SU-DHL-6 (cell line): ENCODE measurements at regions not wholly inside any gene's neighbourhood (a gene's known extent, or its start where the extent isn't known, plus 50 kb on each side); places are given as distances from the start of the nearest gene placed in this dataset.

Experiments
- H2AFZ ChIP-seq: fragments of 200-600 bp; sonication (generic); 2 replicates; pipeline ENCODE4 v1.6.1; 2014; ENCODE audit warnings: low read depth, mild to moderate bottlenecking, moderate library complexity, mixed read lengths, antibody characterized with exemption, low read length; ENCODE audit not compliant: severe bottlenecking
- H3F3A ChIP-seq: fragments of 200-600 bp; shearing (Covaris generic); 2 replicates; pipeline ENCODE4 v1.6.0; 2016; ENCODE audit warnings: antibody characterized with exemption, mild to moderate bottlenecking; ENCODE audit not compliant: insufficient read depth
- H3K27ac ChIP-seq: fragments of 200-600 bp; sonication (generic); 2 replicates; pipeline ENCODE4 v1.5.1; 2016; ENCODE audit warnings: low read depth, mild to moderate bottlenecking, low read length, moderate library complexity, mixed read lengths
- H3K27me3 ChIP-seq: fragments of 200-600 bp; sonication (generic), shearing (Covaris generic); 2 replicates; pipeline ENCODE4 v1.6.0; 2014; ENCODE audit warnings: mild to moderate bottlenecking, low read length
- H3K36me3 ChIP-seq: fragments of 200-600 bp; sonication (generic); 2 replicates; pipeline ENCODE4 v1.6.1; 2014; ENCODE audit warnings: mild to moderate bottlenecking, low read length, mixed read lengths
- H3K4me2 ChIP-seq: fragments of 300-600, 200-600 bp; shearing (Covaris generic), sonication (generic); 2 replicates; pipeline ENCODE4 v1.6.0; 2014; ENCODE audit warnings: low read length, low read depth, mild to moderate bottlenecking; ENCODE audit not compliant: poor library complexity, severe bottlenecking
- H3K4me3 ChIP-seq: fragments of 200-600 bp; sonication (generic); 2 replicates; pipeline ENCODE4 v1.5.1; 2014; ENCODE audit warnings: antibody characterized with exemption, low read length, mild to moderate bottlenecking, mixed read lengths; ENCODE audit not compliant: insufficient read depth, poor library complexity, severe bottlenecking
- H3K79me2 ChIP-seq: fragments of 200-600 bp; sonication (generic); 2 replicates; pipeline ENCODE4 v1.6.1; 2014; ENCODE audit warnings: mild to moderate bottlenecking, low read length, moderate library complexity; ENCODE audit not compliant: insufficient read depth
- H3K9ac ChIP-seq: fragments of 200-600 bp; sonication (generic); 2 replicates; pipeline ENCODE4 v1.7.0; 2014; ENCODE audit warnings: mild to moderate bottlenecking, low read length
- H3K9me2 ChIP-seq: fragments of 200-600 bp; sonication (generic); replicated peaks from 2 replicates; pipeline ENCODE4 v1.6.1; 2014; ENCODE audit warnings: low read length; ENCODE audit not compliant: insufficient read depth
- H3K9me3 ChIP-seq: fragments of 200-600 bp; sonication (generic); 2 replicates; pipeline ENCODE4 v1.6.1; 2014; ENCODE audit warnings: low read length, mixed read lengths; ENCODE audit not compliant: insufficient read depth
- H4K20me1 ChIP-seq: fragments of 200-600 bp; sonication (generic); 2 replicates; pipeline ENCODE4 v1.6.1; 2014; ENCODE audit warnings: low read depth, mild to moderate bottlenecking, antibody characterized with exemption, low read length, moderate library complexity, mixed read lengths
- CTCF ChIP-seq: fragments of 200-600 bp; sonication (generic); IDR thresholded peaks from one replicate; pipeline ENCODE4 v1.5.1; 2017; ENCODE audit warnings: antibody characterized with exemption, mild to moderate bottlenecking, low read length, moderate library complexity; ENCODE audit not compliant: insufficient read depth, poor library complexity, severe bottlenecking
- EZH2phosphoT487 ChIP-seq: fragments of 200-600 bp; sonication (generic), shearing (Covaris generic); conservative IDR thresholded peaks from 2 replicates; pipeline ENCODE4 v1.6.1; 2018; ENCODE audit warnings: mild to moderate bottlenecking, antibody characterized with exemption, low read length, moderate library complexity, mixed read lengths

GRCh38 chr6:30795549-30796293 is 51.4 kb upstream of the IER3 start:
- Histone ChIP-seq H3K9me2 (no peaks in the 10 kb centered on the region), H3K36me3 (no peaks in the 10 kb centered on the region), H3K9ac (no peak overlapping the region), H3K4me2 (no peak overlapping the region), H3F3A (no peaks in the 10 kb centered on the region), H3K9me3 (no peaks in the 10 kb centered on the region), H2AFZ (no peak overlapping the region), H3K27me3 (0 out of 2 replicates have a peak, but pooled peaks cover 8% of the 10 kb centered on the region), H4K20me1 (no peaks in the 10 kb centered on the region), H3K27ac (no peak overlapping the region), H3K79me2 (no peaks in the 10 kb centered on the region), H3K4me3 (no peak overlapping the region)
- no peak for TF ChIP-seq CTCF
- no peak for TF ChIP-seq EZH2phosphoT487
